GM06990 (cell line): ENCODE measurements at regions not wholly inside any gene's neighbourhood (a gene's known extent, or its start where the extent isn't known, plus 50 kb on each side); places are given as distances from the start of the nearest gene placed in this dataset.

ENCODE experiments used
- DNase-seq: peaks from one replicate; pipeline ENCODE4 v3.0.0-alpha.2; 2011; ENCODE audit not compliant: insufficient read length; ENCODE audit errors: extremely low read depth
- H3K27me3 ChIP-seq: replicated peaks from 2 replicates; pipeline ENCODE4 v1.6.0; 2011; ENCODE audit warnings: low read length; ENCODE audit not compliant: control insufficient read depth, insufficient read depth
- H3K36me3 ChIP-seq: 2 replicates; pipeline ENCODE4 v1.5.1; 2011; ENCODE audit warnings: low read length; ENCODE audit not compliant: control insufficient read depth, insufficient read depth
- H3K4me3 ChIP-seq: replicated peaks from 2 replicates; pipeline ENCODE4 v1.5.1; 2011; ENCODE audit warnings: low read depth, mild to moderate bottlenecking, control low read depth, low read length
- CTCF ChIP-seq: IDR thresholded peaks from 2 replicates; pipeline ENCODE4 v1.5.1; 2011; ENCODE audit warnings: low read length, control low read depth, mild to moderate bottlenecking, inconsistent platforms; ENCODE audit not compliant: insufficient read depth, poor library complexity, severe bottlenecking

DNA sequence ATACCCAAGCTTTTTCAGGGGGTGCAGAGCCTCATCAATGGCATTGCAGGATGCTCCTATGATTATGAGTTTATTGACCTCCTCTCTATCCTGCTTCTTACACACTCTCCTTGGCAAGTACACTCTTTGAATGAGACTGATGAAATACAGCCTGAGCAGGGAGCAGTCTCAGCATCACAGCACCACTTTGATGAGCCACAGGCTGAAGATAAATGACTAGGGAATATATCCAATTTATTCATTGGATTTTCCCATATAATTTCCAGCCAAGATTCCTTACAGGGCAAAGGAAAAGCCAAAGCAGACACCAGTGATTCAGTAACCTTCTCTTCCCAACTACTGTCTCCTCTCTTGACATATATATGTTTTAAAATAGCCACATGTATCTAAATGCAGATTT, 79.2 kb downstream of the CASP12 start:
- no peak for TF ChIP-seq CTCF
- DNase-seq: no peak
- Histone ChIP-seq H3K36me3 (no peaks in the 10 kb centered on the region), H3K27me3 (no peaks in the 10 kb centered on the region), H3K4me3 (no peak overlapping the region)

- H3K27me3 ChIP-seq: no peaks in the 10 kb centered on the region
- no peak for DNase-seq
- TF ChIP-seq CTCF: no peak
- no peaks in the 10 kb centered on the region for H3K36me3 ChIP-seq
- H3K4me3 ChIP-seq: no peak overlapping the region
These were observed 80.3 kb downstream of the CASP12 start for GRCh38 chr11:104817973-104818372.

GRCh38 chr11:104813532-104813931, 84.7 kb downstream of the CASP12 start:
- H3K4me3 ChIP-seq: no peak overlapping the region
- no peak for TF ChIP-seq CTCF

GRCh38 chr11:104812103-104812788, 86.0 kb downstream of the CASP12 start:
- DNase-seq: no peak
- H3K36me3 ChIP-seq: no peaks in the 10 kb centered on the region
- TF ChIP-seq CTCF: no peak
- no peak overlapping the region for H3K4me3 ChIP-seq
- no peaks in the 10 kb centered on the region for H3K27me3 ChIP-seq

More at GRCh38 chr11:104813532-104813931, 84.7 kb downstream of the CASP12 start:
- Histone ChIP-seq H3K36me3 (no peaks in the 10 kb centered on the region), H3K27me3 (no peaks in the 10 kb centered on the region)
- DNase-seq: no peak

DNA sequence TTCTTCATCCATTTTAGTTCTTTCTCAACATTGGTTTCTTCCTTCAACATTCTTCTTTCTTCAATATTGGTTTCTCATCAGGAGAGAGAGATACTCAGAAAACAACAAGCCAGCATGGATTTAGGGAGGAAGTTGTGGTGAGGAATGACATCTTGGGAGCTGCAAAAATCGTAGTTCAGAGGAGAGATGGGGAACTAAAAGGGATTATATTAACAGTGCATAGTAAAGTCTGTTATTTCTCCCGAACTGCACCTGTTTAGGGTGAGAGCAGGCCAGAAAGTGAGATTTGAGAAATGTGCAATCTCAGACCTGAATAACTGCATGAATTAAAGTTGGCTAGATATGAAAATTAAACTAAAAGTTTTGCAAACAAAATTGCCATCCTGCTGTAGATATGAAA, 94.5 kb downstream of the CASP12 start:
- H3K27me3 ChIP-seq: no peaks in the 10 kb centered on the region
- no peak for DNase-seq
- no peak for TF ChIP-seq CTCF
- no peaks in the 10 kb centered on the region for H3K36me3 ChIP-seq
- H3K4me3 ChIP-seq: no peak overlapping the region

- TF ChIP-seq CTCF: no peak
- Histone ChIP-seq H3K4me3 (no peak overlapping the region), H3K27me3 (no peaks in the 10 kb centered on the region), H3K36me3 (no peaks in the 10 kb centered on the region)
- peak; percentile 3 for DNase-seq
These were observed 99.0 kb downstream of the CASP12 start for GRCh38 chr11:104799251-104799650.
